HG03378 (cell line): ENCODE measurements at regions not wholly inside any gene's neighbourhood (a gene's known extent, or its start where the extent isn't known, plus 50 kb on each side); places are given as distances from the start of the nearest gene placed in this dataset.

Experiments
- ATAC-seq: cut with Tn5 transposase; IDR thresholded peaks from one replicate; pipeline ENCODE4 v1.9.1; 2021; ENCODE audit warnings: mild to moderate bottlenecking, moderate library complexity; ENCODE audit not compliant: unreplicated experiment

- ATAC-seq = peak; percentile 53
Measured at GRCh38 chr12:25712169-25712568, 159.1 kb upstream of the LMNTD1 start.

- ATAC-seq = peak; percentile 97
Measured at GRCh38 chr12:25713264-25713663, 160.2 kb upstream of the LMNTD1 start.

- ATAC-seq = no peak
Measured at GRCh38 chr12:25714198-25714984, 161.3 kb upstream of the LMNTD1 start.

- no peak for ATAC-seq
Measured at GRCh38 chr12:25715102-25715501, 162.0 kb upstream of the LMNTD1 start.

- no peak for ATAC-seq
Measured at GRCh38 chr12:25716842-25717241, 163.8 kb upstream of the LMNTD1 start.

GRCh38 chr12:25717552-25717951 lies 164.5 kb upstream of the LMNTD1 start:
- no peak for ATAC-seq

GRCh38 chr12:25718081-25718731 lies 165.1 kb upstream of the LMNTD1 start:
- ATAC-seq = no peak

GRCh38 chr12:25719505-25719904 lies 166.4 kb upstream of the LMNTD1 start:
- ATAC-seq = no peak

- ATAC-seq = no peak
Measured at GRCh38 chr12:25723336-25723735, 170.3 kb upstream of the LMNTD1 start.

- ATAC-seq = no peak
Measured at GRCh38 chr12:25723921-25724491, 170.9 kb upstream of the LMNTD1 start.

- ATAC-seq = no peak
Measured at GRCh38 chr12:25725470-25725869, 172.4 kb upstream of the LMNTD1 start.

- ATAC-seq = no peak
Measured at GRCh38 chr12:25725931-25726330, 172.8 kb upstream of the LMNTD1 start.

GRCh38 chr12:25728056-25728595 lies 175.0 kb upstream of the LMNTD1 start:
- ATAC-seq = no peak

- ATAC-seq = no peak
Measured at GRCh38 chr12:25730489-25731349, 177.6 kb upstream of the LMNTD1 start.

GRCh38 chr12:25733541-25733940 lies 180.5 kb upstream of the LMNTD1 start:
- no peak for ATAC-seq

- peak; percentile 73 for ATAC-seq
Measured at GRCh38 chr12:25734529-25735180, 181.6 kb upstream of the LMNTD1 start.

- no peak for ATAC-seq
Measured at GRCh38 chr12:25740617-25741016, 187.5 kb upstream of the LMNTD1 start.

GRCh38 chr12:25741917-25742316 lies 188.8 kb upstream of the LMNTD1 start:
- ATAC-seq = no peak

- no peak for ATAC-seq
Measured at GRCh38 chr12:25743679-25744215, 190.7 kb upstream of the LMNTD1 start.

- ATAC-seq = no peak
Measured at GRCh38 chr12:25744313-25744712, 191.2 kb upstream of the LMNTD1 start.
